HG03060 (cell line): ENCODE measurements at regions not wholly inside any gene's neighbourhood (a gene's known extent, or its start where the extent isn't known, plus 50 kb on each side); places are given as distances from the start of the nearest gene placed in this dataset.
"Not testable (repeated sequence)": the region's sequence is repeated elsewhere in the genome, so short reads cannot be mapped to it uniquely, and the experiment has no call there.

Source experiments
- ATAC-seq: cut with Tn5 transposase; IDR thresholded peaks from one replicate; pipeline ENCODE4 v1.9.1; 2021; ENCODE audit warnings: low read depth, moderate number of reproducible peaks; ENCODE audit not compliant: unreplicated experiment

- ATAC-seq: no peak
Measured at GRCh38 chr2:116754381-116755101, 1060.0 kb upstream of the DDX18 start.

GRCh38 chr2:116761864-116762263, 1052.6 kb upstream of the DDX18 start:
- ATAC-seq: no peak

GRCh38 chr2:116769514-116769913, 1045.0 kb upstream of the DDX18 start:
- ATAC-seq: no peak

- no peak for ATAC-seq
Measured at GRCh38 chr2:116776556-116776955, 1037.9 kb upstream of the DDX18 start.

GRCh38 chr2:116787848-116788247, 1026.6 kb upstream of the DDX18 start:
- ATAC-seq: no peak

GRCh38 chr2:116802671-116803070, 1011.8 kb upstream of the DDX18 start:
- no peak for ATAC-seq

GRCh38 chr2:116804901-116805300, 1009.6 kb upstream of the DDX18 start:
- no peak for ATAC-seq

GRCh38 chr2:116806505-116806904, 1008.0 kb upstream of the DDX18 start:
- not testable (repeated sequence) for ATAC-seq

GRCh38 chr2:116809109-116809508, 1005.4 kb upstream of the DDX18 start:
- ATAC-seq: no peak

- no peak for ATAC-seq
Measured at GRCh38 chr2:116810071-116810470, 1004.4 kb upstream of the DDX18 start.

GRCh38 chr2:116810645-116811044, 1003.8 kb upstream of the DDX18 start:
- ATAC-seq: no peak

- ATAC-seq: no peak
Measured at GRCh38 chr2:116819355-116819754, 995.1 kb upstream of the DDX18 start.

GRCh38 chr2:116820986-116821385, 993.5 kb upstream of the DDX18 start:
- no peak for ATAC-seq

GRCh38 chr2:116829543-116829942, 984.9 kb upstream of the DDX18 start:
- ATAC-seq: not testable (repeated sequence)

- ATAC-seq: no peak
Measured at GRCh38 chr2:116832148-116832547, 982.3 kb upstream of the DDX18 start.

GRCh38 chr2:116833052-116833451, 981.4 kb upstream of the DDX18 start:
- ATAC-seq: no peak

- ATAC-seq: no peak
Measured at GRCh38 chr2:116842164-116842563, 972.3 kb upstream of the DDX18 start.

- no peak for ATAC-seq
Measured at GRCh38 chr2:116859708-116860107, 954.8 kb upstream of the DDX18 start.

GRCh38 chr2:116874021-116874420, 940.5 kb upstream of the DDX18 start:
- ATAC-seq: no peak

- no peak for ATAC-seq
Measured at GRCh38 chr2:116877274-116877673, 937.2 kb upstream of the DDX18 start.

GRCh38 chr2:116877944-116878343, 936.5 kb upstream of the DDX18 start:
- no peak for ATAC-seq

GRCh38 chr2:116879650-116880160, 934.8 kb upstream of the DDX18 start:
- no peak for ATAC-seq
